K562 (cell line): ENCODE measurements at regions not wholly inside any gene's neighbourhood (a gene's known extent, or its start where the extent isn't known, plus 50 kb on each side); places are given as distances from the start of the nearest gene placed in this dataset.

Experiments
- CTCF ChIP-seq, 3 experiments: IDR thresholded peaks in 2 of 3; conservative IDR thresholded peaks in 1 of 3; 2 replicates each; pipeline ENCODE4 v1.5.1; 2011 to 2012; ENCODE audit warnings: low read length in 3 of 3, mild to moderate bottlenecking in 3 of 3, control low read depth in 2 of 3, improper control_type of control experiment in 1 of 3, inconsistent platforms in 1 of 3, low read depth in 1 of 3, mixed read lengths in 1 of 3, moderate library complexity in 1 of 3; ENCODE audit not compliant: insufficient read depth in 2 of 3
- DNMT1 ChIP-seq: fragments of 450-650 bp; IDR thresholded peaks from 2 replicates; pipeline ENCODE4 v1.6.1; 2016; ENCODE audit warnings: antibody characterized with exemption, mild to moderate bottlenecking
- GTF3C2 ChIP-seq: IDR thresholded peaks from 3 replicates; pipeline ENCODE4 v1.6.1; 2011; ENCODE audit warnings: borderline replicate concordance, mild to moderate bottlenecking, moderate library complexity; ENCODE audit not compliant: insufficient read length; ENCODE audit errors: extremely low read depth
- NCOA4 ChIP-seq: fragments of 450-650 bp; IDR thresholded peaks from 2 replicates; pipeline ENCODE4 v1.6.1; 2018; ENCODE audit warnings: mild to moderate bottlenecking; ENCODE audit not compliant: partially characterized antibody
- NR3C1 ChIP-seq: sonication (generic); formaldehyde crosslinking; IDR thresholded peaks from 2 replicates; pipeline ENCODE4 v1.8.1; 2022; ENCODE audit warnings: missing genetic modification reagents
- XRCC5 ChIP-seq: fragments of 200-400 bp; formaldehyde crosslinking; IDR thresholded peaks from 2 replicates; pipeline ENCODE4 v1.6.1; 2017; ENCODE audit warnings: low read depth, mild to moderate bottlenecking, low read length
- ZBTB26 ChIP-seq: fragments of 450-650 bp; formaldehyde crosslinking; IDR thresholded peaks from 2 replicates; pipeline ENCODE4 v1.4.0; 2022; ENCODE audit warnings: missing genetic modification characterization
- TF ChIP-seq, protein P1 (sequence below): fragments of 250-450 bp; sonication (Bioruptor Pico); IDR thresholded peaks from 2 replicates; pipeline ENCODE4 v1.8.0; 2021; ENCODE audit warnings: moderate library complexity, mild to moderate bottlenecking, inconsistent platforms

GRCh38 chr15:87767516-87767915 lies 489.0 kb downstream of the NTRK3 start (continued):
- TF ChIP-seq, protein P1, sequence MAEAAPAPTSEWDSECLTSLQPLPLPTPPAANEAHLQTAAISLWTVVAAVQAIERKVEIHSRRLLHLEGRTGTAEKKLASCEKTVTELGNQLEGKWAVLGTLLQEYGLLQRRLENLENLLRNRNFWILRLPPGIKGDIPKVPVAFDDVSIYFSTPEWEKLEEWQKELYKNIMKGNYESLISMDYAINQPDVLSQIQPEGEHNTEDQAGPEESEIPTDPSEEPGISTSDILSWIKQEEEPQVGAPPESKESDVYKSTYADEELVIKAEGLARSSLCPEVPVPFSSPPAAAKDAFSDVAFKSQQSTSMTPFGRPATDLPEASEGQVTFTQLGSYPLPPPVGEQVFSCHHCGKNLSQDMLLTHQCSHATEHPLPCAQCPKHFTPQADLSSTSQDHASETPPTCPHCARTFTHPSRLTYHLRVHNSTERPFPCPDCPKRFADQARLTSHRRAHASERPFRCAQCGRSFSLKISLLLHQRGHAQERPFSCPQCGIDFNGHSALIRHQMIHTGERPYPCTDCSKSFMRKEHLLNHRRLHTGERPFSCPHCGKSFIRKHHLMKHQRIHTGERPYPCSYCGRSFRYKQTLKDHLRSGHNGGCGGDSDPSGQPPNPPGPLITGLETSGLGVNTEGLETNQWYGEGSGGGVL (CRISPR knock-in tag): no peak
- TF ChIP-seq ZBTB26 (CRISPR knock-in tag) (no peak), DNMT1 (no peak), XRCC5 (no peak), GTF3C2 (no peak), NCOA4 (no peak), NR3C1 (CRISPR knock-in tag) (no peak), CTCF (IDR thresholded peaks at IDR 0.05 in 2 of 3, conservative IDR thresholded peaks at IDR 0.05 in 1 of 3; ENCODE audit: insufficient read depth in 2 of 3, low read depth in 1 of 3, low read length in 3 of 3) (no peak)
- TF ChIP-seq, all 486 proteins: peak for 0
